HCT116 (cell line): ENCODE measurements at regions not wholly inside any gene's neighbourhood (a gene's known extent, or its start where the extent isn't known, plus 50 kb on each side); places are given as distances from the start of the nearest gene placed in this dataset.

Experiments used
- ATAC-seq: fragments of 200-7000 bp; cut with Tn5 transposase; 2 replicates; pipeline ENCODE4 v1.9.1; 2020; ENCODE audit warnings: mild to moderate bottlenecking, moderate library complexity
- BruUV-seq: library from RNA; stranded (reverse); fragments of 400-500 nt; replicated peaks from 2 replicates; lab custom pipeline; 2021; lab: Mats Ljungman, UMichigan
- CTCF ChIA-PET: fragments of 300-600 bp; sonication (Branson Sonifier 250); formaldehyde crosslinking; loops from one replicate; lab custom pipeline; 2021; ENCODE audit warnings: antibody characterized with exemption; lab: Charles Lee
- POLR2A ChIA-PET: fragments of 300-600, 350-600 bp; sonication (Branson Sonifier 250); formaldehyde crosslinking; loops from one replicate; lab custom pipeline; 2021; ENCODE audit warnings: antibody characterized with exemption; lab: Charles Lee
- RAD21 ChIA-PET, 2 experiments: fragments of 300-600 bp; sonication (Branson Sonifier 250); formaldehyde crosslinking; loops; one replicate each; lab custom pipeline; 2023; ENCODE audit warnings: low total read pairs in 2 of 2; ENCODE audit not compliant: uncharacterized antibody in 2 of 2, unreplicated experiment in 2 of 2, low non-redundant PET in 1 of 2; lab: Charles Lee
- DNase-seq: peaks from one replicate; pipeline ENCODE4 v3.0.0-alpha.2; 2010; ENCODE audit warnings: low read depth, low spot score
- H2AFZ ChIP-seq: fragments of 200-600 bp; shearing (Covaris generic), sonication (generic); 2 replicates; pipeline ENCODE4 v1.6.1; 2017; ENCODE audit warnings: low read depth, mixed run types, mixed read lengths, antibody characterized with exemption, low read length; ENCODE audit not compliant: poor library complexity, severe bottlenecking
- H3K27ac ChIP-seq: 2 replicates; pipeline ENCODE4 v1.5.1; 2012; ENCODE audit warnings: low read depth, low read length
- H3K27me3 ChIP-seq: fragments of 200-600 bp; sonication (generic); 2 replicates; pipeline ENCODE4 v1.6.1; 2016; ENCODE audit warnings: mixed run types, low read length, mixed read lengths; ENCODE audit not compliant: insufficient read depth
- H3K36me3 ChIP-seq, 2 experiments: fragments of 200-500 bp in 1 of 2; fragments of 200-600 bp in 1 of 2; sonication (Bioruptor generic) in 1 of 2; sonication (generic) in 1 of 2; 2 replicates each; pipeline versions ENCODE4 v1.5.1 to v1.6.1; 2014 to 2016; ENCODE audit warnings: low read length in 2 of 2, inconsistent platforms in 1 of 2, mixed read lengths in 1 of 2, mixed run types in 1 of 2; ENCODE audit not compliant: insufficient read depth in 2 of 2, control insufficient read depth in 1 of 2
- H3K4me1 ChIP-seq, 2 experiments: fragments of 200-600 bp in 1 of 2; sonication (generic) in 1 of 2; 2 replicates each; pipeline versions ENCODE4 v1.5.1 to v1.6.1; 2012 to 2017; ENCODE audit warnings: low read length in 2 of 2, inconsistent platforms in 1 of 2, mild to moderate bottlenecking in 1 of 2, mixed read lengths in 1 of 2, mixed run types in 1 of 2, moderate library complexity in 1 of 2; ENCODE audit not compliant: insufficient read depth in 2 of 2, control insufficient read depth in 1 of 2
- H3K4me2 ChIP-seq: fragments of 200-600 bp; sonication (generic); 2 replicates; pipeline ENCODE4 v1.6.1; 2017; ENCODE audit warnings: mixed run types, low read length, mixed read lengths
- H3K4me3 ChIP-seq, 2 experiments: fragments of 200-600 bp in 1 of 2; sonication (generic) in 1 of 2; replicated peaks in 1 of 2; 2 replicates each; pipeline ENCODE4 v1.5.1; 2011 to 2016; ENCODE audit warnings: low read length in 2 of 2, control low read depth in 1 of 2, low read depth in 1 of 2, mild to moderate bottlenecking in 1 of 2, mixed read lengths in 1 of 2, mixed run types in 1 of 2
- H3K79me2 ChIP-seq: fragments of 200-600 bp; sonication (generic); 2 replicates; pipeline ENCODE4 v1.6.1; 2017; ENCODE audit warnings: mild to moderate bottlenecking, mixed run types, low read length, moderate library complexity, mixed read lengths; ENCODE audit not compliant: insufficient read depth
- H3K9ac ChIP-seq: fragments of 200-600 bp; sonication (generic); 2 replicates; pipeline ENCODE4 v1.6.1; 2016; ENCODE audit warnings: low read length, mixed read lengths
- H3K9me2 ChIP-seq: fragments of 200-600 bp; sonication (generic), shearing (Covaris generic); 2 replicates; pipeline ENCODE4 v1.6.1; 2017; ENCODE audit warnings: mixed run types, mild to moderate bottlenecking, moderate library complexity; ENCODE audit not compliant: insufficient read depth
- H3K9me3 ChIP-seq, 2 experiments: fragments of 200-500 bp in 1 of 2; fragments of 200-600 bp in 1 of 2; sonication (Bioruptor generic) in 1 of 2; sonication (generic) in 1 of 2; 2 replicates each; pipeline ENCODE4 v1.6.1; 2014 to 2017; ENCODE audit warnings: low read length in 2 of 2, mixed read lengths in 2 of 2, inconsistent platforms in 1 of 2, low read depth in 1 of 2, mild to moderate bottlenecking in 1 of 2, mixed run types in 1 of 2, moderate library complexity in 1 of 2; ENCODE audit not compliant: control insufficient read depth in 1 of 2, insufficient read depth in 1 of 2
- H4K20me1 ChIP-seq: fragments of 200-600 bp; sonication (generic), shearing (Covaris generic); 2 replicates; pipeline ENCODE4 v1.6.1; 2017; ENCODE audit warnings: mixed run types, mild to moderate bottlenecking, moderate library complexity; ENCODE audit not compliant: insufficient read depth
- CEBPB ChIP-seq: IDR thresholded peaks from 2 replicates; pipeline ENCODE4 v1.6.1; 2012; ENCODE audit warnings: low read depth
- EGR1 ChIP-seq: IDR thresholded peaks from 2 replicates; pipeline ENCODE4 v1.6.1; 2012; ENCODE audit warnings: low read depth
- ELF1 ChIP-seq: IDR thresholded peaks from 2 replicates; pipeline ENCODE4 v1.6.1; 2012; ENCODE audit warnings: low read depth, borderline replicate concordance
- EZH2phosphoT487 ChIP-seq: fragments of 200-600 bp; IDR thresholded peaks from 2 replicates; pipeline ENCODE4 v1.6.1; 2018; ENCODE audit warnings: antibody characterized with exemption, borderline replicate concordance
- FOSL1 ChIP-seq: IDR thresholded peaks from 2 replicates; pipeline ENCODE4 v1.6.1; 2012; ENCODE audit warnings: low read depth
- JUND ChIP-seq: IDR thresholded peaks from 2 replicates; pipeline ENCODE4 v1.6.1; 2012
- POLR2A ChIP-seq: IDR thresholded peaks from 2 replicates; pipeline ENCODE4 v1.7.0; 2011; ENCODE audit warnings: borderline replicate concordance; ENCODE audit not compliant: insufficient read depth, insufficient read length; ENCODE audit errors: extremely low read depth
- RAD21 ChIP-seq: IDR thresholded peaks from 2 replicates; pipeline ENCODE4 v1.6.1; 2012; ENCODE audit warnings: low read depth, mild to moderate bottlenecking
- SIN3A ChIP-seq: IDR thresholded peaks from 2 replicates; pipeline ENCODE4 v1.6.1; 2012; ENCODE audit warnings: low read depth
- SP1 ChIP-seq: IDR thresholded peaks from 2 replicates; pipeline ENCODE4 v1.6.1; 2012; ENCODE audit warnings: low read depth
- SRF ChIP-seq: IDR thresholded peaks from 2 replicates; pipeline ENCODE4 v1.6.1; 2012; ENCODE audit warnings: low read depth
- intact Hi-C: fragments of 100-400 bp; cut with micrococcal nuclease; formaldehyde crosslinking; loops from 2 replicates; pipeline ENCODE4 v1.10.0; 2022
- TF ChIP-seq, protein P1 (sequence below): IDR thresholded peaks from 2 replicates; pipeline ENCODE4 v1.6.1; 2012
- TF ChIP-seq, protein P2 (sequence below), 3 experiments: fragments of 200-600 bp in 1 of 3; sonication (generic) in 1 of 3; IDR thresholded peaks in 2 of 3; conservative IDR thresholded peaks in 1 of 3; 2 replicates each; pipeline ENCODE4 v1.5.1; 2012 to 2017; ENCODE audit warnings: low read depth in 2 of 3, low read length in 2 of 3, antibody characterized with exemption in 1 of 3, borderline replicate concordance in 1 of 3, control low read depth in 1 of 3, mild to moderate bottlenecking in 1 of 3, mixed read lengths in 1 of 3, mixed run types in 1 of 3, moderate library complexity in 1 of 3; ENCODE audit not compliant: insufficient read depth in 1 of 3
- TF ChIP-seq, protein P3 (sequence below): IDR thresholded peaks from 2 replicates; pipeline ENCODE4 v1.6.1; 2012; ENCODE audit warnings: low read depth
- TF ChIP-seq, protein P4 (sequence below): IDR thresholded peaks from 2 replicates; pipeline ENCODE4 v1.6.1; 2011; ENCODE audit warnings: mild to moderate bottlenecking, low read length, moderate library complexity; ENCODE audit not compliant: insufficient replicate concordance; ENCODE audit errors: extremely low read depth
- TF ChIP-seq, protein P5 (sequence below): IDR thresholded peaks from 2 replicates; pipeline ENCODE4 v1.6.1; 2012

DNA sequence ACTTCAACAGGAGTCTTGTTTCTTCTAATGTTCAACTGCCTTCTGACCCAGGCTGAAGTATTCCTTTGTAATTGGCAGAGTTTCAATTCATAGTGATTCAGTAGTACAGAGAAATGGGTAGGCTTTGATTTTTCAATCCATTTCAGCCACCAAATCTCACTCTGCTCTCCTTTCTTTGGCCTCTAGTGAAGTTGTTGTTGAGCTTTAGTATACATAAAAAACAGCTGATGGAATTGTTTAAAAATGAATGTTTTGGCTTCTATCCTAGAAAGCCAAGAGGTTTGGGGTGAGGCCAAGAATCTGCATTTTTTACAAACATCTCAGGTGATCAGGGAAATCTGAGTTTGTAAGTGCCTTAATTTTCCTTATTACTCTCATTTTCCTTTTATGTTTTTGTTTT is 182.9 kb upstream of the MAP1B start:
- Histone ChIP-seq H3K4me2 (no peak overlapping the region), H3K4me3 (no peak overlapping the region), H3K4me1 (peaks cover 6 to 34% of the 10 kb centered on the region in 2 experiments; a peak in 3 of 4 replicates), H2AFZ (peak overlapping the region; percentile 81), H4K20me1 (no peaks in the 10 kb centered on the region), H3K9me2 (no peaks in the 10 kb centered on the region), H3K79me2 (no peaks in the 10 kb centered on the region), H3K9ac (no peak overlapping the region), H3K27me3 (no peaks in the 10 kb centered on the region), H3K9me3 (no peaks in the 10 kb centered on the region), H3K27ac (no peak overlapping the region), H3K36me3 (no peaks in the 10 kb centered on the region)
- ChIA-PET POLR2A (interaction anchor here (2.4 kb wide), 1 partner anchor 8 kb away, joined by 24 read pairs; no protein-coding TSS in a partner anchor), RAD21 (no interaction called here), CTCF (no interaction called here)
- no peak for TF ChIP-seq SIN3A
- TF ChIP-seq, protein P1, sequence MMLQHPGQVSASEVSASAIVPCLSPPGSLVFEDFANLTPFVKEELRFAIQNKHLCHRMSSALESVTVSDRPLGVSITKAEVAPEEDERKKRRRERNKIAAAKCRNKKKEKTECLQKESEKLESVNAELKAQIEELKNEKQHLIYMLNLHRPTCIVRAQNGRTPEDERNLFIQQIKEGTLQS, result no peak
- no peak for TF ChIP-seq EGR1
- TF ChIP-seq, protein P2, sequence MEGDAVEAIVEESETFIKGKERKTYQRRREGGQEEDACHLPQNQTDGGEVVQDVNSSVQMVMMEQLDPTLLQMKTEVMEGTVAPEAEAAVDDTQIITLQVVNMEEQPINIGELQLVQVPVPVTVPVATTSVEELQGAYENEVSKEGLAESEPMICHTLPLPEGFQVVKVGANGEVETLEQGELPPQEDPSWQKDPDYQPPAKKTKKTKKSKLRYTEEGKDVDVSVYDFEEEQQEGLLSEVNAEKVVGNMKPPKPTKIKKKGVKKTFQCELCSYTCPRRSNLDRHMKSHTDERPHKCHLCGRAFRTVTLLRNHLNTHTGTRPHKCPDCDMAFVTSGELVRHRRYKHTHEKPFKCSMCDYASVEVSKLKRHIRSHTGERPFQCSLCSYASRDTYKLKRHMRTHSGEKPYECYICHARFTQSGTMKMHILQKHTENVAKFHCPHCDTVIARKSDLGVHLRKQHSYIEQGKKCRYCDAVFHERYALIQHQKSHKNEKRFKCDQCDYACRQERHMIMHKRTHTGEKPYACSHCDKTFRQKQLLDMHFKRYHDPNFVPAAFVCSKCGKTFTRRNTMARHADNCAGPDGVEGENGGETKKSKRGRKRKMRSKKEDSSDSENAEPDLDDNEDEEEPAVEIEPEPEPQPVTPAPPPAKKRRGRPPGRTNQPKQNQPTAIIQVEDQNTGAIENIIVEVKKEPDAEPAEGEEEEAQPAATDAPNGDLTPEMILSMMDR (IDR thresholded peaks at IDR 0.05 in 2 of 3, conservative IDR thresholded peaks at IDR 0.05 in 1 of 3; ENCODE audit: borderline replicate concordance in 1 of 3, insufficient read depth in 1 of 3, low read depth in 2 of 3, low read length in 2 of 3), result no peak
- no peak for TF ChIP-seq POLR2A
- TF ChIP-seq SRF, result no peak
- TF ChIP-seq CEBPB, result no peak
- TF ChIP-seq FOSL1, result no peak
- TF ChIP-seq EZH2phosphoT487, result no peak
- TF ChIP-seq, protein P3, sequence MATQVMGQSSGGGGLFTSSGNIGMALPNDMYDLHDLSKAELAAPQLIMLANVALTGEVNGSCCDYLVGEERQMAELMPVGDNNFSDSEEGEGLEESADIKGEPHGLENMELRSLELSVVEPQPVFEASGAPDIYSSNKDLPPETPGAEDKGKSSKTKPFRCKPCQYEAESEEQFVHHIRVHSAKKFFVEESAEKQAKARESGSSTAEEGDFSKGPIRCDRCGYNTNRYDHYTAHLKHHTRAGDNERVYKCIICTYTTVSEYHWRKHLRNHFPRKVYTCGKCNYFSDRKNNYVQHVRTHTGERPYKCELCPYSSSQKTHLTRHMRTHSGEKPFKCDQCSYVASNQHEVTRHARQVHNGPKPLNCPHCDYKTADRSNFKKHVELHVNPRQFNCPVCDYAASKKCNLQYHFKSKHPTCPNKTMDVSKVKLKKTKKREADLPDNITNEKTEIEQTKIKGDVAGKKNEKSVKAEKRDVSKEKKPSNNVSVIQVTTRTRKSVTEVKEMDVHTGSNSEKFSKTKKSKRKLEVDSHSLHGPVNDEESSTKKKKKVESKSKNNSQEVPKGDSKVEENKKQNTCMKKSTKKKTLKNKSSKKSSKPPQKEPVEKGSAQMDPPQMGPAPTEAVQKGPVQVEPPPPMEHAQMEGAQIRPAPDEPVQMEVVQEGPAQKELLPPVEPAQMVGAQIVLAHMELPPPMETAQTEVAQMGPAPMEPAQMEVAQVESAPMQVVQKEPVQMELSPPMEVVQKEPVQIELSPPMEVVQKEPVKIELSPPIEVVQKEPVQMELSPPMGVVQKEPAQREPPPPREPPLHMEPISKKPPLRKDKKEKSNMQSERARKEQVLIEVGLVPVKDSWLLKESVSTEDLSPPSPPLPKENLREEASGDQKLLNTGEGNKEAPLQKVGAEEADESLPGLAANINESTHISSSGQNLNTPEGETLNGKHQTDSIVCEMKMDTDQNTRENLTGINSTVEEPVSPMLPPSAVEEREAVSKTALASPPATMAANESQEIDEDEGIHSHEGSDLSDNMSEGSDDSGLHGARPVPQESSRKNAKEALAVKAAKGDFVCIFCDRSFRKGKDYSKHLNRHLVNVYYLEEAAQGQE, result no peak
- no peak for TF ChIP-seq SP1
- no peak for TF ChIP-seq JUND
- no peak for TF ChIP-seq RAD21
- TF ChIP-seq, protein P4, sequence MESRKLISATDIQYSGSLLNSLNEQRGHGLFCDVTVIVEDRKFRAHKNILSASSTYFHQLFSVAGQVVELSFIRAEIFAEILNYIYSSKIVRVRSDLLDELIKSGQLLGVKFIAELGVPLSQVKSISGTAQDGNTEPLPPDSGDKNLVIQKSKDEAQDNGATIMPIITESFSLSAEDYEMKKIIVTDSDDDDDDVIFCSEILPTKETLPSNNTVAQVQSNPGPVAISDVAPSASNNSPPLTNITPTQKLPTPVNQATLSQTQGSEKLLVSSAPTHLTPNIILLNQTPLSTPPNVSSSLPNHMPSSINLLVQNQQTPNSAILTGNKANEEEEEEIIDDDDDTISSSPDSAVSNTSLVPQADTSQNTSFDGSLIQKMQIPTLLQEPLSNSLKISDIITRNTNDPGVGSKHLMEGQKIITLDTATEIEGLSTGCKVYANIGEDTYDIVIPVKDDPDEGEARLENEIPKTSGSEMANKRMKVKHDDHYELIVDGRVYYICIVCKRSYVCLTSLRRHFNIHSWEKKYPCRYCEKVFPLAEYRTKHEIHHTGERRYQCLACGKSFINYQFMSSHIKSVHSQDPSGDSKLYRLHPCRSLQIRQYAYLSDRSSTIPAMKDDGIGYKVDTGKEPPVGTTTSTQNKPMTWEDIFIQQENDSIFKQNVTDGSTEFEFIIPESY, result no peak
- TF ChIP-seq ELF1, result no peak
- TF ChIP-seq, protein P5, sequence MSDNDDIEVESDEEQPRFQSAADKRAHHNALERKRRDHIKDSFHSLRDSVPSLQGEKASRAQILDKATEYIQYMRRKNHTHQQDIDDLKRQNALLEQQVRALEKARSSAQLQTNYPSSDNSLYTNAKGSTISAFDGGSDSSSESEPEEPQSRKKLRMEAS, result no peak
- intact Hi-C loops, result no loop called here
- DNase-seq (no peak), ATAC-seq (no peak)
- no TSS peak for BruUV-seq
